NCI-H748 (cell line): ENCODE measurements at regions not wholly inside any gene's neighbourhood (a gene's known extent, or its start where the extent isn't known, plus 50 kb on each side); places are given as distances from the start of the nearest gene placed in this dataset.
"Not testable (repeated sequence)": the region's sequence is repeated elsewhere in the genome, so short reads cannot be mapped to it uniquely, and the experiment has no call there.

Experiments
- DNase-seq: peaks from one replicate; lab custom pipeline; 2025; ENCODE audit not compliant: unreplicated experiment; lab: John Stamatoyannopoulos, UW

GRCh38 chr3:72536878-72537267, 311.4 kb downstream of the SHQ1 start:
- no peak for DNase-seq

GRCh38 chr3:72536206-72536877, 311.9 kb downstream of the SHQ1 start:
- DNase-seq = no peak

GRCh38 chr3:72535772-72536171, 312.5 kb downstream of the SHQ1 start:
- no peak for DNase-seq

- DNase-seq = no peak
Observed at GRCh38 chr3:72533591-72534473, 314.4 kb downstream of the SHQ1 start.

GRCh38 chr3:72530426-72530825, 317.8 kb downstream of the SHQ1 start:
- DNase-seq = no peak

- DNase-seq = no peak
Observed at GRCh38 chr3:72529081-72529480, 319.2 kb downstream of the SHQ1 start.

GRCh38 chr3:72523429-72524151, 324.7 kb downstream of the SHQ1 start:
- DNase-seq = peak; percentile 35

- DNase-seq = peak; percentile 46
Observed at GRCh38 chr3:72520690-72521308, 327.4 kb downstream of the SHQ1 start.

- DNase-seq = no peak
Observed at GRCh38 chr3:72519946-72520604, 328.2 kb downstream of the SHQ1 start.

- DNase-seq = peak; percentile 4
Observed at GRCh38 chr3:72517921-72518424, 330.3 kb downstream of the SHQ1 start.

- no peak for DNase-seq
Observed at GRCh38 chr3:72517336-72517735, 330.9 kb downstream of the SHQ1 start.

GRCh38 chr3:72516361-72516760, 331.9 kb downstream of the SHQ1 start:
- DNase-seq = no peak

- no peak for DNase-seq
Observed at GRCh38 chr3:72515941-72516340, 332.3 kb downstream of the SHQ1 start.

- no peak for DNase-seq
Observed at GRCh38 chr3:72515281-72515680, 333.0 kb downstream of the SHQ1 start.

GRCh38 chr3:72510247-72510646, 338.0 kb downstream of the SHQ1 start:
- DNase-seq = no peak

GRCh38 chr3:72505539-72506405, 342.5 kb downstream of the SHQ1 start:
- no peak for DNase-seq

GRCh38 chr3:72497501-72497900, 350.7 kb downstream of the SHQ1 start:
- not testable (repeated sequence) for DNase-seq

GRCh38 chr3:72496051-72496670, 352.1 kb downstream of the SHQ1 start:
- DNase-seq = no peak

GRCh38 chr3:72494626-72495025, 353.6 kb downstream of the SHQ1 start:
- no peak for DNase-seq
